GM23338 (cell line): ENCODE measurements at regions not wholly inside any gene's neighbourhood (a gene's known extent, or its start where the extent isn't known, plus 50 kb on each side); places are given as distances from the start of the nearest gene placed in this dataset.

Experiments used
- ATAC-seq: fragments of 200-7000 bp; cut with Tn5 transposase; 3 replicates; pipeline ENCODE4 v1.9.1; 2020
- DNase-seq: peaks from one replicate; pipeline ENCODE4 v3.0.0-alpha.2; 2015; ENCODE audit warnings: low spot score
- H2AFZ ChIP-seq: fragments of 200-600 bp; sonication (generic); 2 replicates; pipeline ENCODE4 v1.8.0; 2016; ENCODE audit warnings: antibody characterized with exemption, mild to moderate bottlenecking, moderate library complexity
- H3F3A ChIP-seq: fragments of 200-600 bp; sonication (generic); replicated peaks from 2 replicates; pipeline ENCODE4 v1.8.0; 2017; ENCODE audit warnings: antibody characterized with exemption, mixed run types, low read depth
- H3K27ac ChIP-seq: fragments of 200-600 bp; sonication (generic); 2 replicates; pipeline ENCODE4 v1.6.1; 2016; ENCODE audit warnings: low read depth
- H3K27me3 ChIP-seq: fragments of 200-600 bp; sonication (generic); 2 replicates; pipeline ENCODE4 v1.8.0; 2016; ENCODE audit warnings: mild to moderate bottlenecking, mixed run types, moderate library complexity; ENCODE audit not compliant: insufficient read depth
- H3K36me3 ChIP-seq: fragments of 200-600 bp; sonication (generic); 2 replicates; pipeline ENCODE4 v1.8.0; 2016; ENCODE audit warnings: mild to moderate bottlenecking; ENCODE audit not compliant: insufficient read depth
- H3K4me1 ChIP-seq: fragments of 200-600 bp; sonication (generic); 2 replicates; pipeline ENCODE4 v1.8.0; 2016; ENCODE audit warnings: mild to moderate bottlenecking, moderate library complexity; ENCODE audit not compliant: insufficient read depth
- H3K4me2 ChIP-seq: fragments of 200-600 bp; sonication (generic); 2 replicates; pipeline ENCODE4 v1.7.1; 2017; ENCODE audit warnings: mixed run types
- H3K4me3 ChIP-seq: fragments of 200-600 bp; sonication (generic); 2 replicates; pipeline ENCODE4 v1.6.1; 2016; ENCODE audit warnings: mixed run types
- H3K79me2 ChIP-seq: fragments of 200-600 bp; sonication (generic); replicated peaks from 2 replicates; pipeline ENCODE4 v1.8.0; 2017; ENCODE audit warnings: mild to moderate bottlenecking; ENCODE audit not compliant: insufficient read depth
- H3K9me2 ChIP-seq: fragments of 200-600 bp; sonication (generic); 2 replicates; pipeline ENCODE4 v1.8.0; 2017; ENCODE audit not compliant: insufficient read depth
- H4K20me1 ChIP-seq: fragments of 200-600 bp; sonication (generic); replicated peaks from 2 replicates; pipeline ENCODE4 v1.8.0; 2017; ENCODE audit warnings: mild to moderate bottlenecking; ENCODE audit not compliant: insufficient read depth
- H3K27ac Mint-ChIP-seq: 2 replicates; pipeline ENCODE4 v1.8.0; 2020; ENCODE audit warnings: inconsistent platforms, mild to moderate bottlenecking, moderate library complexity, mixed read lengths
- H3K27me3 Mint-ChIP-seq: 3 replicates; pipeline ENCODE4 v1.8.0; 2022; ENCODE audit warnings: low read depth, mild to moderate bottlenecking, moderate library complexity, mixed read lengths, inconsistent platforms; ENCODE audit not compliant: insufficient read depth, poor library complexity
- H3K36me3 Mint-ChIP-seq: 3 replicates; pipeline ENCODE4 v1.8.0; 2021; ENCODE audit warnings: low read depth, mild to moderate bottlenecking, inconsistent platforms, moderate library complexity, mixed read lengths
- H3K4me1 Mint-ChIP-seq: 3 replicates; pipeline ENCODE4 v1.8.0; 2020; ENCODE audit warnings: mild to moderate bottlenecking, inconsistent platforms, mixed read lengths
- H3K4me3 Mint-ChIP-seq: 3 replicates; pipeline ENCODE4 v1.8.0; 2021; ENCODE audit warnings: moderate library complexity, mild to moderate bottlenecking, inconsistent platforms, mixed read lengths
- H3K9me3 Mint-ChIP-seq: 3 replicates; pipeline ENCODE4 v1.8.0; 2020; ENCODE audit warnings: moderate library complexity, mild to moderate bottlenecking, inconsistent platforms, mixed read lengths
- CREB1 ChIP-seq: fragments of 250-450 bp; sonication (Bioruptor Pico); IDR thresholded peaks from 2 replicates; pipeline ENCODE4 v1.5.0; 2020; ENCODE audit warnings: low read depth, mild to moderate bottlenecking, moderate library complexity
- CTCF ChIP-seq, 2 experiments: fragments of 200-600 bp in 1 of 2; sonication (generic) in 1 of 2; conservative IDR thresholded peaks; 2 replicates each; pipeline versions ENCODE4 v1.5.1 to v1.6.1; 2016 to 2017; ENCODE audit warnings: antibody characterized with exemption in 2 of 2, low read depth in 2 of 2, mild to moderate bottlenecking in 2 of 2, moderate library complexity in 1 of 2
- JUNB ChIP-seq: IDR thresholded peaks from one replicate; pipeline ENCODE4 v1.6.1; 2016; ENCODE audit warnings: antibody characterized with exemption; ENCODE audit not compliant: unreplicated experiment
- NANOG ChIP-seq: IDR thresholded peaks from 2 replicates; pipeline ENCODE4 v1.6.1; 2016; ENCODE audit warnings: antibody characterized with exemption, borderline replicate concordance
- POLR2AphosphoS5 ChIP-seq: IDR thresholded peaks from 2 replicates; pipeline ENCODE4 v1.6.1; 2016; ENCODE audit warnings: antibody characterized with exemption, low read depth
- REST ChIP-seq: IDR thresholded peaks from one replicate; pipeline ENCODE4 v1.6.1; 2018; ENCODE audit warnings: antibody characterized with exemption; ENCODE audit not compliant: unreplicated experiment
- ZNF331 ChIP-seq: fragments of 250-450 bp; sonication (Bioruptor Pico); IDR thresholded peaks from 2 replicates; pipeline ENCODE4 v1.5.0; 2020; ENCODE audit warnings: low read depth, mild to moderate bottlenecking, moderate library complexity
- ZNF462 ChIP-seq: fragments of 250-450 bp; sonication (Bioruptor Pico); IDR thresholded peaks from 2 replicates; pipeline ENCODE4 v1.5.0; 2020; ENCODE audit warnings: mild to moderate bottlenecking, moderate library complexity

- Histone ChIP-seq H3K4me2 (no peak overlapping the region), H3K36me3 (no peaks in the 10 kb centered on the region), H3K27me3 (no peaks in the 10 kb centered on the region), H3K9me2 (peaks cover 11% of the 10 kb centered on the region), H2AFZ (no peak overlapping the region), H4K20me1 (no peaks in the 10 kb centered on the region), H3K4me3 (no peak overlapping the region), H3K27ac (no peak overlapping the region), H3F3A (no peaks in the 10 kb centered on the region), H3K4me1 (0 out of 2 replicates have a peak, but pooled peaks cover 6% of the 10 kb centered on the region), H3K79me2 (no peaks in the 10 kb centered on the region)
- TF ChIP-seq ZNF462 (CRISPR knock-in tag) = no peak
- no peak for TF ChIP-seq ZNF331 (CRISPR knock-in tag)
- no peak for TF ChIP-seq JUNB
- TF ChIP-seq CTCF (conservative IDR thresholded peaks at IDR 0.05; ENCODE audit: low read depth in 2 of 2) = no peak
- no peak for TF ChIP-seq REST
- TF ChIP-seq NANOG = no peak
- no peak for TF ChIP-seq CREB1 (CRISPR knock-in tag)
- TF ChIP-seq POLR2AphosphoS5 = no peak
- Mint-ChIP-seq H3K27ac (no peak overlapping the region), H3K4me1 (peaks cover 13% of the 10 kb centered on the region), H3K4me3 (no peak overlapping the region), H3K9me3 (no peaks in the 10 kb centered on the region), H3K36me3 (no peaks in the 10 kb centered on the region), H3K27me3 (peaks cover 2% of the 10 kb centered on the region)
- DNase-seq (no peak), ATAC-seq (no peak)
Measured at GRCh38 chr13:76713280-76713679, 172.9 kb downstream of the KCTD12 start.
